ENCODE measurements at regions not wholly inside any gene's neighbourhood (a gene's known extent, or its start where the extent isn't known, plus 50 kb on each side); places are given as distances from the start of the nearest gene placed in this dataset.
"Not testable (repeated sequence)": the region's sequence is repeated elsewhere in the genome, so short reads cannot be mapped to it uniquely, and the experiment has no call there.

GRCh38 chr6:167208819-167209576, 51.2 kb upstream of the GPR31 start:
- no peak for DNase-seq (ENCODE audit: low read depth)

GRCh38 chr6:167209577-167209975, 51.8 kb upstream of the GPR31 start:
- DNase-seq (ENCODE audit: low read depth): no peak

DNA sequence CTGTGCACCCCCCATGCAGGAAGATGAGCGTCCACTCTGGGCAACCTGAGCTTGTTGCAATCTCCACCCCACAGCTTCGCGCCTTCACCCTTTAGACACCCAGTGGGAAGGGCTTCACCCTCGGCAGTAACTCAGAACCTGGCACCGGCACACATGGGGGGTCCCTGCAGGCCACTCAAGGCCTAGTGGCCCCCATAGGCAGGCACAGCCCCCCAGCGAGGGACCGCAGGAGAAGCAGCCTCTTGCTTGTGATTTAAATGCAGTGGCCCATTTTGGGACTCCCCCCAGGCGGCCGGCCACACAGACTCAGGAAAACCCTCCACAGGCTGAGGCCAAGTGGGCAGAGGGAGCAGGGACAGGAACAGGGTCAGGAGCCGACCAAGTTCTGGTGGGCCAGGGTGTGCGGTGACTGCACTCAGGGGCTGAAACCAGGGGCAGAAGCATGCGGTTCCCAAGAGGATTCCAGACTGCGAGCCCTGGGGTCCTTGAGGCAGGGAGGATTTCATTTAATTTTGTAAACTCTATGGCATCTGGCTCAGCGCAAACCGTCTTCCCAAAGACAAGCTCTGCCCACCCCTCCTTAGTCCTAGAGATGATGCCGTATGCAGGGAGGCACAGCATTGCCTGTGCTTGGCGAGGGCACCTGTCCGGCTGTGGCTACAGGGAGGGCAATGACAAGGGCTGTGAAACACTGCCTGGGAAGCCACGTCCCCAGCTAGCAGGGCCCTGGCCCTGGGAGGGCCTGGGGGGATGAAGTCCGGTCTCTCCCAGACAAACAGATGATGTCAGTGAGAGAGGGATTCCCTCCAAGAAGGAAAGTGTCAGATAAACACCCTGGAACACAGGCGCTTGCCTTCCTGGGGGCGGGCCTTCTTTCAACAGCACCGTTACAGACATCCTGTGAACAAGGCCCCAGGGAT, 52.9 kb upstream of the GPR31 start:
- DNase-seq (ENCODE audit: low read depth): no peak

- no peak for DNase-seq (ENCODE audit: low read depth)
Observed at GRCh38 chr6:167211295-167211648, 53.5 kb upstream of the GPR31 start.

- DNase-seq (ENCODE audit: low read depth): no peak
Observed at GRCh38 chr6:167211881-167212712, 54.3 kb upstream of the GPR31 start.

DNA sequence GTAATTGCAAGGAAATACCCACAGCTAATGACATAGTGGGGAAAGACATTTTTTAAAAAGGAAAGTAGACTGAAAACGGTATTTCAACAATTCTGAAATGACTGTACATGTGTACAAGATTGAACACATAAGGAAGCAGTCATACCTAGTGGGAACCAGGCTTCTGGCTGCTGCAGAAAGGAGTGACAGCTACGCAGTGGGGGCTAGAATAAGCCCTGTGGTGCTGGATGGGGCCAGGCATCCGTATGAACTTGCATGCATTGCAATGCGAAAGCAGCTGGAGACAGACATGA, 54.9 kb upstream of the GPR31 start:
- no peak for DNase-seq (ENCODE audit: low read depth)

- no peak for DNase-seq (ENCODE audit: low read depth)
Observed at GRCh38 chr6:167214206-167214605, 56.4 kb upstream of the GPR31 start.

GRCh38 chr6:167215429-167216250, 57.9 kb upstream of the GPR31 start:
- not testable (repeated sequence) for DNase-seq (ENCODE audit: low read depth)

DNA sequence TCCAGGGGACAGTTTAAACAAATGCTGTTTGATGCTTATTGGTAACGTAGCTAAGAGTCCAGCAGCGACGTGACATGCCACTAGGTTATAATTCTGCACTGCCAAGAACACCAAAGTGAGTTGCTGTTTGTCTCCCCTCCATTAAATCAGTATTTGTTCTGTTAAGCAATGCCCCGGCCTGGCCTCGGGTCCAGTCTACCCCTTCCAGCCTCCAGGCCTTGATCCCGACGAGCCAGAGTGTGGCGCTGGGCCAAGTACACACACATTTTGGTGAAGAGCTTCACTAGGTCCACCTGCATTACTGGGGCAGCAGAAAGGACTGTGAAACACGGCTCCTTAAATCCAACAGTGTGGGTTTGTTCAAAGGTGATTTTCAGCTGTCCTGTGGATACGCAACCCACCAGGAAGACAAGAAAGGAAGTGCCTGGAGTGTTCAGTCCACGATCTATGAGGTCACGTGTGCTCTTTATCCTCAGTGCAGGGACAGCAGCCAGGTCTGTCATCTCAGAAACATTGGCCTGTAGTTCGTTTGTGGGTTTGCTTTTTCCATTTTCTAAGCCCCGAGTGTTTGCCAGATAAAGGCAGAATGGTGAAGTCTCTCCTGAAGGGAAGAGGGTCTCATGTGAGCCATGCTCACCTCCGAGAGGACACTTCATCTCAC, 58.7 kb upstream of the GPR31 start:
- DNase-seq (ENCODE audit: low read depth): not testable (repeated sequence)

- not testable (repeated sequence) for DNase-seq (ENCODE audit: low read depth)
Observed at GRCh38 chr6:167217073-167217472, 59.3 kb upstream of the GPR31 start.

GRCh38 chr6:167217951-167218759, 60.4 kb upstream of the GPR31 start:
- peak; percentile 7 for DNase-seq (ENCODE audit: low read depth)

DNA sequence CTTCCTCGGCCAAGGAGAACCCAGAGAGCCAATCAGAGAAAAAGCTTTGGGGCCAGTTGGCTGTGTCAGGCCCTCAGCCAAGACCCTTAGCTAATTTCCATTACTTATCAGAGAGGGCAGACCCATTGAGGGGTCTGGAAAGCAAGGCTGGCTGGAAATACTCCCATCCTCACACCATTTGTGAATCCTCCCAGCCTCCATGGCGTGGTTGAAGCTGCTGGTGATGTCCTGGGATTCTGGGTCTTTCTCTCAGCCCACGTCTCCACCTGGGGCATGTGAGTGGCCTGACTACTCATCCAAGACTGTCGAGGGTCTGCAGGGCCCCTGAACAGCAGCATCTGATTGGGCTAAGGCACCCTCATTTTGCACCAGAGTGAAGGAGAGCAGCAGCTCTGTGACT, 61.3 kb upstream of the GPR31 start:
- DNase-seq (ENCODE audit: low read depth): not testable (repeated sequence)

DNA sequence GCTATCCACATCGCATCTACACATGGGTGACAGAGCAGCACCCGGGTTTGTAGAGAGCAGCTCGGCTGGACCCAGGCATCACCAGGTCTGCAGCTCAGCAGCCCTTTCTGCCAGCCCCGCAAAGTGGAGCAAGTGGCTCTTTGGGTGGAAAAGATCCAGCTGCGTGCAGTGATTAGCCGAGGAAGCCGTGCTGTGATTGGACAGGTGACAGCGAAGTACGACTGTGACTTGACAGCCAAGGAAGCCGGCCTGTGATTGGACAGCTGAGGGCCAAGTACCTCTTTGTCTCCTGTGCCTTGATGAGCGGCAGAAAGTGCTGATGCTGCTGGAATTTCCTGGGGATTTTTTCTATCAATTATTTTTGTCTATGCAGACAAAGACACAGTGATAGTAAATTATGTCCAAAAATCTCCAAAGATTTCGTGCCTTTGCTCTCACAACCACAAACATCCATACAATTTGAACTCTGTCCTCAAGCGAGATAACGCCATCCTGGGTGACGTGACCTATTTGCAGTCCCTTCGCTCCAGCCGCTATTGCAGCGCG, 62.3 kb upstream of the GPR31 start:
- DNase-seq (ENCODE audit: low read depth): no peak

- no peak for DNase-seq (ENCODE audit: low read depth)
Observed at GRCh38 chr6:167221400-167222201, 63.8 kb upstream of the GPR31 start.

DNA sequence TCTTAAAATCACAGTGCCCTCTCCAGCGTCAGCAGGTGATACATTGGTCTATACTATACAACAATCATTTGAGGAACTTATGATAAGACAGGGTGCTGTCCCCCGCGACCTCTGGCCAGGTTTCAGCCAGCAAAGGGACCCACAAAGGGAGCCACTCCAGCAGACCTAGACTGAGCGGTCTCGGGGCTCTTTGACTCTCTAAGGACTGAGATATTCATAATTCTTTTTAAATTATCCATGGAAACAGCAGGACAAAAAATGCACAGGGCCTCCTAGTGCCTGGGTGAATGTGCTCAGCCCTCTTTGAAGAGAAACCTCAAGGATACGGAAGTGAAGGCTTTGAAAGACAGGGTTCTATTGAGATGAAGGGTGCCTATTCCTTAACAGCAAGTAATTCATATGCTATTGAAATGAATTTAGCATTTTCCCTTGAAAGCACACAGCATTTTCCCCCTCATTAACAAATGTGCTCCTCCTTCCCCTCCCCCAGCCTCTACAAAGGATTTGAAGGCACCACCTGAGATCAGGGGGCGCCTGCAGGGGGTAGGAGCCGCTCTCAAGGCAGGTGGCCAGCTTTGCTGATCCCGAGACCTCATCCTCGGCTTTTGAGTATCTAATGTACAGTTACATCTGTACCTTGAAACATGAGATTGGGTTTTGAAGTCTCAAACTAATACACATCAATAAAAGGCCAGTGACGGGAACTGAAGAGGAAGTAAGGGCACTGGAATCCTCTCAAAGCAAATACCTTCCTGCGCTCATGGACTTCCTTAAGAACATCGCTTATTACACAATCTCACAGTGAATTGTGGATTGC, 65.3 kb upstream of the UNC93A start:
- DNase-seq (ENCODE audit: low read depth): not testable (repeated sequence)

DNA sequence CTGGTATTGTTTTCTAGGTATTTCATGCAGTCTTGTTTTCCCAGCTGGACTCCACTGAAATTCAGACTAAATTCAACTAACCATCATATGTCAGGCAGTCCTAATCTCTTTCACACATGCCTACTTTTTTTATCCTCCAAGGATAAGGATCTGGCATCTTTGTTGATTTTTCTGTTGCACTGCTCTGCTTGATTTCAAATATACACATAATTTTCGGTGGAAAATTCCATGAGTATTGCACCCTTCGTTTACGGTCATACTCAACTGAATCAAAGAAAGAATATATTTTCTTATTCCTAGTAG, 64.8 kb upstream of the UNC93A start:
- no peak for DNase-seq (ENCODE audit: low read depth)

- no peak for DNase-seq (ENCODE audit: low read depth)
Observed at GRCh38 chr6:167226791-167227190, 64.3 kb upstream of the UNC93A start.

GRCh38 chr6:167227984-167228383, 63.1 kb upstream of the UNC93A start:
- no peak for DNase-seq (ENCODE audit: low read depth)
